GM13976 (cell line): ENCODE measurements at regions not wholly inside any gene's neighbourhood (a gene's known extent, or its start where the extent isn't known, plus 50 kb on each side); places are given as distances from the start of the nearest gene placed in this dataset.

Experiments used
- DNase-seq: peaks from one replicate; pipeline ENCODE4 v3.0.0; 2012; ENCODE audit warnings: low spot score
- in situ Hi-C: fragments of 300-500 bp; cut with MboI; formaldehyde crosslinking; loops from one replicate; pipeline ENCODE4 v1.12.0; 2022; ENCODE audit warnings: low sequenced_read_pairs, mixed read lengths, inconsistent platforms; ENCODE audit not compliant: unreplicated experiment
- TF ChIP-seq, protein P1 (sequence below): IDR thresholded peaks from 2 replicates; pipeline ENCODE4 v1.5.1; 2012; ENCODE audit warnings: borderline replicate concordance, mild to moderate bottlenecking; ENCODE audit not compliant: insufficient read depth; ENCODE audit errors: extremely low read depth, missing control alignments, control extremely low read depth

DNA sequence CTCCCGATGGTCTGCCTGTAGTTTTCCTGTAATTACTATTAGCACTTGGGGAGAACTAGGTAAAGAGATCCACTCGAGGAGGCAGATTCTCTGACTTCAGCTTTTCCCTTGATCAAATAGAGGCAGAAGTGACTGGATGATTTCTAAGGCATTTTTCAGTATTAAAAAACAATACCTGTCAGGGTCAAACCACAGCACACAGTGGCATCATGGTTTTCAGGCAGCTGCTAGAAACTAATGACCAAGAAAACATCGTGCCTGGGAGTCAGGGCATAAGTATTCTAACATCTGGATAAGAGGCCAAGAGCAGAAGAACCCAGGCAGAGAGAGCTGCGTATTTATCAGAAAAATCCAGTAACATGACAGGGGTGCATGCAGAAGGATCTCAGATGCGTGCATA lies 419.9 kb downstream of the TUSC7 start:
- TF ChIP-seq, protein P1, sequence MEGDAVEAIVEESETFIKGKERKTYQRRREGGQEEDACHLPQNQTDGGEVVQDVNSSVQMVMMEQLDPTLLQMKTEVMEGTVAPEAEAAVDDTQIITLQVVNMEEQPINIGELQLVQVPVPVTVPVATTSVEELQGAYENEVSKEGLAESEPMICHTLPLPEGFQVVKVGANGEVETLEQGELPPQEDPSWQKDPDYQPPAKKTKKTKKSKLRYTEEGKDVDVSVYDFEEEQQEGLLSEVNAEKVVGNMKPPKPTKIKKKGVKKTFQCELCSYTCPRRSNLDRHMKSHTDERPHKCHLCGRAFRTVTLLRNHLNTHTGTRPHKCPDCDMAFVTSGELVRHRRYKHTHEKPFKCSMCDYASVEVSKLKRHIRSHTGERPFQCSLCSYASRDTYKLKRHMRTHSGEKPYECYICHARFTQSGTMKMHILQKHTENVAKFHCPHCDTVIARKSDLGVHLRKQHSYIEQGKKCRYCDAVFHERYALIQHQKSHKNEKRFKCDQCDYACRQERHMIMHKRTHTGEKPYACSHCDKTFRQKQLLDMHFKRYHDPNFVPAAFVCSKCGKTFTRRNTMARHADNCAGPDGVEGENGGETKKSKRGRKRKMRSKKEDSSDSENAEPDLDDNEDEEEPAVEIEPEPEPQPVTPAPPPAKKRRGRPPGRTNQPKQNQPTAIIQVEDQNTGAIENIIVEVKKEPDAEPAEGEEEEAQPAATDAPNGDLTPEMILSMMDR = no peak

DNA sequence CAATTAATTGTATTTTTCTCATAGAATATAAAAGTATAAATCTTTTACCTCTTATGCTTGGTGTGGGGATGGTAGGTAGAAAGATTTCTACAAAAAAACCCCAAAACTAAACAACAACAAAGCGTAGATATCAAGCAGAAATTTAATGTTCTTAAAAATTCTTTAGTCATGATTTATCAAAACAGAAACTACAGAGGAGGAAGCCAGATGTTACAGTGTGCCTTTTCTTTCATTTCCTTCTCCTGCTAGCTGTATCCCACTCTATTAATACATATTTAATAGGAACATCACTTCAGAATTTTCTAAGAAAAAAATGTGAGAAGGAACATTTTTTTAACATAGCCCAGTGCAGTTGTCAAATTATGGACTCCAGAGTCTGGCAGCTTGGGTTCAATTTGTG lies 420.6 kb downstream of the TUSC7 start:
- TF ChIP-seq, protein P1 = no peak
- in situ Hi-C loops = no loop called here

More for the DNA sequence above, 419.9 kb downstream of the TUSC7 start:
- no peak for DNase-seq
- in situ Hi-C loops = no loop called here

DNA sequence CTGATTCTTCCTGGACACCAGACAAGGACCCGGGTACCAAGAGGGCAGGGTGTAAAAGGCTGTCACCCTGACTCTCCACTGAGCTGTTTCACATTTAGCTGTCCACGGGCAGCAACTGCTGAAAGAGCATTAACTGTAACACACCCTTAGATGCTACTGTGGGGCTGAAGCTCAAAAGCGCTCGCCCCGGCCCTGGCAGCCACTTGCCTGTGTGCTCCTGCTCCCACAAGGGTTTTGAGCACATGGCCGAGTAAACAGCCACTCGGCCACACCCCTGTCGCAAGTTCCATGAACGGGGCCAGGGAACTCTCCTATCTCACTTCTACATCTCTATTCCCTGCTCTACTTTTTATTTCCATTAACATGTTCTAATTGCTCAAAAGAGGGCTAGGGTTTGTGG lies 421.7 kb downstream of the TUSC7 start:
- TF ChIP-seq, protein P1 = no peak
- in situ Hi-C loops = no loop called here

More for the DNA sequence above, 420.6 kb downstream of the TUSC7 start:
- no peak for DNase-seq

DNA sequence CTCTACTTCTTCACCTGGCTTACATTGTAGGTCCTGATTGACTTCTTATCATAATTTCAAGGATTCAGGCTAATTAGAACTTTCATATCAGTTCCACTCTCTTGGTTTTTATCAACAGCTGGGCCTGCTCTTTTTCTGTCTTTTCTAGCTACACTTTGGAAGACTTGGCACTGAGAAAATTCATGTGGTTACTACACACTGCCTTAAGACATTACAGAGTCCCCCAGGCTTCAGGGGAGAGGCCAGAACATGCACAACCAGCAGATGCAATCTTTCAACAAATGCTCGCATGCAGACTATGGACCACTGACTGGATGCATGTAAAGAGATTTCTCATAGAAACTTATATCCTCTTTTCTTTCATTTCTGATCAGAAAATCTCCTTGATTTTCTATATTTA lies 423.5 kb downstream of the TUSC7 start:
- DNase-seq = no peak
- TF ChIP-seq, protein P1 = no peak
- in situ Hi-C loops = no loop called here

More for the DNA sequence above, 421.7 kb downstream of the TUSC7 start:
- no peak for DNase-seq

DNA sequence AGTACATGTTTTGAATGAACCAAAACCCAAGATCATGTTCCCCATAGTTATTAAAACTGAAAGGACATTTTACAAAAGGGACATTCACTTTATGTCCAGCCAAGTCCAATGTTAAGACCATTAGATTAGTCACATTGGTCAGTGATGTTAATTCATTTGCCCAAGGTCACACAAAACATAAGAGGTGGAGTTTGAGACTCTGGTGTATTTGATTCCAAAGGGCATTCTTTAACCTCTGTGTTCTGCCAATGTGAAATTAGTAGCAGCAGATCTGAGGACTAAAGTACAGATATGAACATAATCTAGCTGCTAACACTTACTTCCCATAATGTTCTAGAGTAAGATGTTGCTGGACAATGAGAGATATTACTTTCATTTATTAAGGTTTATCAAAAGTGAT lies 425.6 kb downstream of the TUSC7 start:
- TF ChIP-seq, protein P1 = no peak
- in situ Hi-C loops = no loop called here
- no peak for DNase-seq

DNA sequence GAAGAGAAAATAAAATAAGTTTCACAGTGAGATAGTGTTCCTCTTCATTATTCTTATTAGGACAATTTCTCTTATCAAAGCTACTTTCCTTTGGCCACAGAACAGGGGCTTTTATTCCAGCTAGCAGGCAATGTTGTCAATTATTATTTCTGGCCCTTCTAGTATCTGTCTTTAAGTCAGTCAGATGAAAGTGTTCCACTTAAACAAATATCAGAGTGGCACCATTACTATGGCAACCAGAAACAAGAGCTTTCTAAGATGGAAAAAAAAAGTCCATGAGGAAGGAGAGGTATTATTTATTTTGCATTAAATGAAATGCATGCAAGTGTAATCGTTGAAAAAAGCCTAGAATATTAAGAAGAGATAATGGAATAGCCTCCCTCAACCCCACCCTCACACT lies 426.4 kb downstream of the TUSC7 start:
- DNase-seq = no peak
- TF ChIP-seq, protein P1 = no peak
- in situ Hi-C loops = no loop called here

DNA sequence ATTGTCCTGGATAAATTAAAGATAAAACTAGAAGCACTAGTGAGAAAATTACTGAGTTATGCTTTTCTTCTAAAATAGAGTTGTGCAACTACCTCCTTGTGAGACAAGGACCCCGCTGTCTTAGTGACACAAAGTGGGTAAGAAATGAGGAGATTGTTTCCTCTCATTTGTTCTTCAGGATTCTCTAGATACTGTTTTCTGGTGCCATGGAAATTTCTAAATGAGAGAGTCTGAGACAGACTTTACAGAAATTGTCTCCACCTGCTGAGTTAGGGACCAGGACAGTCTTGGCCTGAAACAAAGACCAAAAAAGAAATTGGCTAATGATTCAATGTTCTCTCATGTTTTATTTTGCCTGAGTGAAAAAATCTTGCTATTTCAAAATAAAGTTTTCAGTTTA lies 427.5 kb downstream of the TUSC7 start:
- in situ Hi-C loops = no loop called here
- TF ChIP-seq, protein P1 = no peak
- no peak for DNase-seq
